NCI-H1694 (cell line): ENCODE measurements at regions not wholly inside any gene's neighbourhood (a gene's known extent, or its start where the extent isn't known, plus 50 kb on each side); places are given as distances from the start of the nearest gene placed in this dataset.
"Not testable (repeated sequence)": the region's sequence is repeated elsewhere in the genome, so short reads cannot be mapped to it uniquely, and the experiment has no call there.

Source experiments
- DNase-seq: peaks from one replicate; lab custom pipeline; 2025; lab: John Stamatoyannopoulos, UW

GRCh38 chr3:40947022-40947421 is 252.3 kb upstream of the CTNNB1 start:
- DNase-seq: not testable (repeated sequence)

- DNase-seq: not testable (repeated sequence)
Measured at GRCh38 chr3:40949347-40949746, 250.0 kb upstream of the CTNNB1 start.

GRCh38 chr3:40951636-40952035 is 247.7 kb upstream of the CTNNB1 start:
- no peak for DNase-seq

GRCh38 chr3:40961104-40961857 is 238.0 kb upstream of the CTNNB1 start:
- no peak for DNase-seq

- no peak for DNase-seq
Measured at GRCh38 chr3:40962721-40963120, 236.6 kb upstream of the CTNNB1 start.

GRCh38 chr3:40968666-40969065 is 230.6 kb upstream of the CTNNB1 start:
- DNase-seq: no peak

- DNase-seq: no peak
Measured at GRCh38 chr3:40969341-40969740, 230.0 kb upstream of the CTNNB1 start.

- no peak for DNase-seq
Measured at GRCh38 chr3:40969756-40970466, 229.4 kb upstream of the CTNNB1 start.

GRCh38 chr3:40971191-40972168 is 227.8 kb upstream of the CTNNB1 start:
- DNase-seq: no peak

GRCh38 chr3:40972350-40972749 is 227.0 kb upstream of the CTNNB1 start:
- no peak for DNase-seq

GRCh38 chr3:40973141-40973540 is 226.2 kb upstream of the CTNNB1 start:
- DNase-seq: no peak

GRCh38 chr3:40975711-40976121 is 223.6 kb upstream of the CTNNB1 start:
- no peak for DNase-seq

GRCh38 chr3:40976241-40976640 is 223.1 kb upstream of the CTNNB1 start:
- DNase-seq: no peak

- DNase-seq: no peak
Measured at GRCh38 chr3:40978442-40978841, 220.9 kb upstream of the CTNNB1 start.

GRCh38 chr3:40979962-40980361 is 219.3 kb upstream of the CTNNB1 start:
- DNase-seq: no peak

- DNase-seq: no peak
Measured at GRCh38 chr3:40980467-40980866, 218.8 kb upstream of the CTNNB1 start.

GRCh38 chr3:40985195-40985594 is 214.1 kb upstream of the CTNNB1 start:
- no peak for DNase-seq

- no peak for DNase-seq
Measured at GRCh38 chr3:40988468-40988867, 210.8 kb upstream of the CTNNB1 start.

GRCh38 chr3:40989141-40990061 is 209.9 kb upstream of the CTNNB1 start:
- no peak for DNase-seq

- DNase-seq: no peak
Measured at GRCh38 chr3:40990062-40990456, 209.2 kb upstream of the CTNNB1 start.

- no peak for DNase-seq
Measured at GRCh38 chr3:40992023-40992422, 207.3 kb upstream of the CTNNB1 start.
